Natural killer cell (primary cell): ENCODE measurements at regions not wholly inside any gene's neighbourhood (a gene's known extent, or its start where the extent isn't known, plus 50 kb on each side); places are given as distances from the start of the nearest gene placed in this dataset.

Experiments used
- ATAC-seq, 3 donors: fragments of 150-1000 bp in 2 of 3; fragments of 200-7000 bp in 1 of 3; cut with Tn5 transposase; 1 replicate in 1 of 3; 2 replicates in 2 of 3; pipeline ENCODE4 v1.10.0; 2021; ENCODE audit warnings: mild to moderate bottlenecking in 2 of 3, moderate library complexity in 2 of 3
- DNase-seq, 2 donors: peaks; one replicate each; pipeline versions ENCODE4 v3.0.0 to v3.0.0-alpha.2; 2013 to 2021; ENCODE audit warnings: mixed read lengths in 1 of 2
- H3K27ac ChIP-seq: one replicate; pipeline ENCODE4 v1.5.1; 2013; ENCODE audit warnings: mild to moderate bottlenecking, low read length
- H3K27me3 ChIP-seq: one replicate; pipeline ENCODE4 v1.6.1; 2013; ENCODE audit warnings: low read length; ENCODE audit not compliant: control insufficient read depth, insufficient read depth
- H3K36me3 ChIP-seq: one replicate; pipeline ENCODE4 v1.6.1; 2013; ENCODE audit warnings: low read length; ENCODE audit not compliant: control insufficient read depth, insufficient read depth
- H3K4me1 ChIP-seq: one replicate; pipeline ENCODE4 v1.6.1; 2013; ENCODE audit warnings: low read length; ENCODE audit not compliant: control insufficient read depth, insufficient read depth
- H3K4me3 ChIP-seq: one replicate; pipeline ENCODE4 v1.5.1; 2013; ENCODE audit warnings: low read length
- H3K9me3 ChIP-seq: one replicate; pipeline ENCODE4 v1.6.1; 2013; ENCODE audit warnings: low read length; ENCODE audit not compliant: control insufficient read depth, insufficient read depth
- H3K27ac Mint-ChIP-seq, 2 donors: one replicate each; pipeline ENCODE4 v1.8.0; 2022; ENCODE audit warnings: mild to moderate bottlenecking in 2 of 2, mixed read lengths in 2 of 2, moderate library complexity in 1 of 2
- H3K27me3 Mint-ChIP-seq, 2 donors: one replicate each; pipeline ENCODE4 v1.8.0; 2022; ENCODE audit warnings: low read depth in 2 of 2, mixed read lengths in 2 of 2
- H3K36me3 Mint-ChIP-seq: one replicate; pipeline ENCODE4 v1.8.0; 2022; ENCODE audit warnings: mixed read lengths
- H3K4me1 Mint-ChIP-seq, 2 donors: one replicate each; pipeline ENCODE4 v1.8.0; 2022; ENCODE audit warnings: mixed read lengths in 2 of 2
- H3K4me3 Mint-ChIP-seq: one replicate; pipeline ENCODE4 v1.8.0; 2022; ENCODE audit warnings: mild to moderate bottlenecking, moderate library complexity, mixed read lengths
- H3K9me3 Mint-ChIP-seq, 2 donors: one replicate each; pipeline ENCODE4 v1.8.0; 2022; ENCODE audit warnings: mixed read lengths in 2 of 2
- whole genome bisulfite sequencing: methylation state at CpG from one replicate; pipeline ENCODE4 v1.1.7; 2013; ENCODE audit warnings: missing lambda C conversion rate; ENCODE audit not compliant: insufficient coverage; 5-methylcytosine and 5-hydroxymethylcytosine counted together
- intact Hi-C: fragments of 100-400 bp; cut with micrococcal nuclease; formaldehyde crosslinking; loops from one replicate; pipeline ENCODE4 v1.14.2; 2022
- TF ChIP-seq, protein P1 (sequence below): fragments of 200-600 bp; IDR thresholded peaks from one replicate; pipeline ENCODE4 v1.8.0; 2022; ENCODE audit warnings: antibody characterized with exemption

DNA sequence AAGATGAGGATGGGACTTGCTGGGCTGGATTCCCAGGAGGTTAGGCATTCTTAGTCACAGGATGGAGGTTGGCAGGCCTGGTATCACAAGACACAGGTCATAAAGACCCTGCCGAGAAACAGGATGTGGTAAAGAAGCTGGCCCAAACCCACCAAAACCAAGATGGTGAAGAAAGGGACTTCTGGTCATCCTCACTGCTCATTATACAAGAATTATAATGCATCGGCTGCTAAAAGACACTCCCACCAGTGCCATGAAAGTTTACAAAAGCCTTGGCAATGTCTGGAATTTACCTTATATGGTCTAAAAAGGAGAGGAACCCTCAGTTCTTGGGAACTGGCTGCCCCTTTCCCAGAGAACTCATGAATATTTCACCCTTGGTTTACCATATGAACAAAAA lies 345.5 kb upstream of the POM121L12 start:
- H3K9me3 ChIP-seq = peaks cover 9% of the 10 kb centered on the region
- Mint-ChIP-seq H3K4me3 (no peak overlapping the region), H3K36me3 (no peaks in the 10 kb centered on the region), H3K9me3 (peaks cover 6 to 22% of the 10 kb centered on the region in 2 donors), H3K27ac (no peak overlapping the region), H3K4me1 (no peaks in the 10 kb centered on the region), H3K27me3 (no peaks in the 10 kb centered on the region)
- H3K27ac ChIP-seq = no peak overlapping the region
- intact Hi-C loops = no loop called here
- 43% methylated on average over 2 of the region's 2 CpGs for WGBS
- no peaks in the 10 kb centered on the region for H3K27me3 ChIP-seq
- no peak overlapping the region for H3K4me3 ChIP-seq
- DNase-seq = no peak
- TF ChIP-seq, protein P1, sequence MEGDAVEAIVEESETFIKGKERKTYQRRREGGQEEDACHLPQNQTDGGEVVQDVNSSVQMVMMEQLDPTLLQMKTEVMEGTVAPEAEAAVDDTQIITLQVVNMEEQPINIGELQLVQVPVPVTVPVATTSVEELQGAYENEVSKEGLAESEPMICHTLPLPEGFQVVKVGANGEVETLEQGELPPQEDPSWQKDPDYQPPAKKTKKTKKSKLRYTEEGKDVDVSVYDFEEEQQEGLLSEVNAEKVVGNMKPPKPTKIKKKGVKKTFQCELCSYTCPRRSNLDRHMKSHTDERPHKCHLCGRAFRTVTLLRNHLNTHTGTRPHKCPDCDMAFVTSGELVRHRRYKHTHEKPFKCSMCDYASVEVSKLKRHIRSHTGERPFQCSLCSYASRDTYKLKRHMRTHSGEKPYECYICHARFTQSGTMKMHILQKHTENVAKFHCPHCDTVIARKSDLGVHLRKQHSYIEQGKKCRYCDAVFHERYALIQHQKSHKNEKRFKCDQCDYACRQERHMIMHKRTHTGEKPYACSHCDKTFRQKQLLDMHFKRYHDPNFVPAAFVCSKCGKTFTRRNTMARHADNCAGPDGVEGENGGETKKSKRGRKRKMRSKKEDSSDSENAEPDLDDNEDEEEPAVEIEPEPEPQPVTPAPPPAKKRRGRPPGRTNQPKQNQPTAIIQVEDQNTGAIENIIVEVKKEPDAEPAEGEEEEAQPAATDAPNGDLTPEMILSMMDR = no peak
- no peaks in the 10 kb centered on the region for H3K4me1 ChIP-seq
- H3K36me3 ChIP-seq = no peaks in the 10 kb centered on the region
- no peak for ATAC-seq

DNA sequence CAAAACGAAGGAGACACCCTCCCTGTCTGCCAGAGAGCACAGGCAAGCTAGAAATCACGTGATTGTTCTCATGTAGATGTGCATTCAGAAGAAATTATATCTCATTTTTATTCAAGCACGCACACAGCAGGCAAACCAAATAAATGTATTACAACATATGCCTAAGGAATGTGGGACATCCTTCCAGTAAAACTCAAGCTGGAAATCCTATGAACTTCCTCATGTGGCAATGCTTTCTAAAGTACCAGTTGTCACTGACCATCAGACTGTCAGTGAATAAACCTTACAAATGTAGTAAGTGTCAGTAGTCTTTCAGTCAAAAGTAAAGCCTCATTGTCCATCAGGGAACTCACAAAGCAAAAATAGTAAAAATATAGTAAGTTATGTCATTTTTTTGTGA lies 350.1 kb upstream of the POM121L12 start:
- H3K4me1 Mint-ChIP-seq = no peaks in the 10 kb centered on the region
- no peak for ATAC-seq
- TF ChIP-seq, protein P1 = no peak
- intact Hi-C loops = loop anchor here (2.0 kb wide), 1 partner anchor 23 kb away; no protein-coding TSS in a partner anchor
- H3K27me3 ChIP-seq = no peaks in the 10 kb centered on the region
- H3K27ac Mint-ChIP-seq = no peak overlapping the region
- no peak for DNase-seq
- WGBS = 58% methylated on average over 3 of the region's 3 CpGs
- H3K4me1 ChIP-seq = no peaks in the 10 kb centered on the region
- H3K9me3 Mint-ChIP-seq = peaks cover 8 to 27% of the 10 kb centered on the region in 2 donors
- H3K9me3 ChIP-seq = peaks cover 10% of the 10 kb centered on the region
- H3K36me3 ChIP-seq = no peaks in the 10 kb centered on the region
- H3K4me3 ChIP-seq = no peak overlapping the region
- no peak overlapping the region for H3K4me3 Mint-ChIP-seq
- H3K27me3 Mint-ChIP-seq = no peaks in the 10 kb centered on the region
- no peaks in the 10 kb centered on the region for H3K36me3 Mint-ChIP-seq
- no peak overlapping the region for H3K27ac ChIP-seq

DNA sequence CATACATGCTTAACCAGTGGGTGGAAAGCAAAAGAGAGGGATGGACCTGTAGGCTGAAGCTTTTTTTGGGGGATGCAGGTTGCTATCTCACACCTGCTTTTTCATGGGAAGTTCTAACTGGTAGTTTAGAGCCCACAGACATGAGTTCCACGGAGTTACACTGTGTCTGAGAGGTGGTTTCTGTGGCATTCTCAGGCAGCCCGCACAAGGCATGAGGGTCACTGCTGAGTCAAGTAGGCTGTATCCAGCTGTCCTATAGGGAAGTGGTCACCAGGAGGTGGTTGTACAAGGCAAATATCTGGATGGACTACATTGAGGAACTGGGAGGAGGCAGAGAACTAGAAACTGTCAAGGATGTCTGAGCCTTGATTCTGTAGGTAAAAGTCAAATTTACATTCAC lies 351.0 kb upstream of the POM121L12 start:
- no peaks in the 10 kb centered on the region for H3K36me3 ChIP-seq
- TF ChIP-seq, protein P1 = no peak
- no peak overlapping the region for H3K4me3 ChIP-seq
- H3K36me3 Mint-ChIP-seq = no peaks in the 10 kb centered on the region
- ATAC-seq (no peak), DNase-seq (no peak)
- H3K4me3 Mint-ChIP-seq = no peak overlapping the region
- no peaks in the 10 kb centered on the region for H3K27me3 ChIP-seq
- no peak overlapping the region for H3K27ac ChIP-seq
- no peaks in the 10 kb centered on the region for H3K4me1 ChIP-seq
- H3K9me3 Mint-ChIP-seq = peaks cover 5 to 27% of the 10 kb centered on the region in 2 donors
- H3K27me3 Mint-ChIP-seq = no peaks in the 10 kb centered on the region
- no peak overlapping the region for H3K27ac Mint-ChIP-seq
- intact Hi-C loops = loop anchor here (2.0 kb wide), 1 partner anchor 22 kb away; no protein-coding TSS in a partner anchor
- H3K4me1 Mint-ChIP-seq = no peaks in the 10 kb centered on the region
- H3K9me3 ChIP-seq = peaks cover 10% of the 10 kb centered on the region
- 68% methylated on average over 2 of the region's 2 CpGs for WGBS

DNA sequence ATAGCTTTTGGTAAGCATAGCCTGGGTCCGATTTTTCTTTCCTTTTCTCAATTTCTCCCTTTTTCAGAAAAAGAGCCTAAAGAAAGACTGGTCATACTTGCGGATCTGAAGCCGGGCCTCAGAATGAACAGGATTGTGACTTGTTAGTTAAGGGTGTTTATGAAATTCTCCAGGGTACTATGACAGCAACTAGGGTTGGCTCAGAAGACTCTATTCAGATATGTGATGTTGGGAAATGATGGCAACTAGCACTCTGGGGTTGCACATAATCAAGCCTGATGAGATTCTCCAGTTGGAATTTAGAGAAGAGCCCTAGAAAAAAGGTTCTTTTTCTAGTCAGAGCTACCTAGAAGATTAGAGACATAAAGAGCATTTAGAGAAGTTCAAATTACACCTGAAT lies 352.4 kb upstream of the POM121L12 start:
- Histone ChIP-seq H3K36me3 (no peaks in the 10 kb centered on the region), H3K4me3 (no peak overlapping the region), H3K9me3 (peaks cover 13% of the 10 kb centered on the region), H3K27me3 (no peaks in the 10 kb centered on the region), H3K4me1 (no peaks in the 10 kb centered on the region), H3K27ac (no peak overlapping the region)
- Mint-ChIP-seq H3K27ac (no peak overlapping the region), H3K4me1 (no peaks in the 10 kb centered on the region), H3K27me3 (no peaks in the 10 kb centered on the region), H3K9me3 (peaks cover 2 to 23% of the 10 kb centered on the region in 2 donors), H3K36me3 (no peaks in the 10 kb centered on the region), H3K4me3 (no peak overlapping the region)
- intact Hi-C loops = no loop called here
- ATAC-seq = no peak
- DNase-seq = no peak
- TF ChIP-seq, protein P1 = no peak
- 70% methylated on average over 2 of the region's 3 CpGs for WGBS
